ENCODE measurements at regions not wholly inside any gene's neighbourhood (a gene's known extent, or its start where the extent isn't known, plus 50 kb on each side); places are given as distances from the start of the nearest gene placed in this dataset.
A peak's percentile ranks its signal among the peaks of the same experiment; 100 is the strongest.
"Not testable (repeated sequence)": the region's sequence is repeated elsewhere in the genome, so short reads cannot be mapped to it uniquely, and the experiment has no call there.

- no peak for DNase-seq
Observed at GRCh38 chr5:67732471-67732870, 483.1 kb upstream of the PIK3R1 start.

GRCh38 chr5:67731886-67732285 lies 483.7 kb upstream of the PIK3R1 start:
- no peak for DNase-seq

- no peak for DNase-seq
Observed at GRCh38 chr5:67730917-67731474, 484.6 kb upstream of the PIK3R1 start.

- DNase-seq, result no peak
Observed at GRCh38 chr5:67728326-67728890, 487.1 kb upstream of the PIK3R1 start.

GRCh38 chr5:67725604-67726003 lies 490.0 kb upstream of the PIK3R1 start:
- DNase-seq, result no peak

GRCh38 chr5:67724412-67725135 lies 491.0 kb upstream of the PIK3R1 start:
- no peak for DNase-seq

GRCh38 chr5:67723873-67724272 lies 491.7 kb upstream of the PIK3R1 start:
- DNase-seq, result no peak

- not testable (repeated sequence) for DNase-seq
Observed at GRCh38 chr5:67722582-67722981, 493.0 kb upstream of the PIK3R1 start.

- DNase-seq, result no peak
Observed at GRCh38 chr5:67720162-67720772, 495.3 kb upstream of the PIK3R1 start.

- DNase-seq, result no peak
Observed at GRCh38 chr5:67702008-67702407, 505.4 kb upstream of the CD180 start.

- DNase-seq, result no peak
Observed at GRCh38 chr5:67699560-67699959, 503.0 kb upstream of the CD180 start.

GRCh38 chr5:67696446-67696845 lies 499.8 kb upstream of the CD180 start:
- DNase-seq, result no peak

GRCh38 chr5:67695369-67695768 lies 498.8 kb upstream of the CD180 start:
- no peak for DNase-seq

- no peak for DNase-seq
Observed at GRCh38 chr5:67694810-67695191, 498.2 kb upstream of the CD180 start.

GRCh38 chr5:67693956-67694809 lies 497.6 kb upstream of the CD180 start:
- no peak for DNase-seq

GRCh38 chr5:67686746-67687145 lies 490.1 kb upstream of the CD180 start:
- DNase-seq, result no peak

- DNase-seq, result no peak
Observed at GRCh38 chr5:67681703-67682102, 485.1 kb upstream of the CD180 start.

- DNase-seq, result no peak
Observed at GRCh38 chr5:67680099-67680498, 483.5 kb upstream of the CD180 start.

- no peak for DNase-seq
Observed at GRCh38 chr5:67679184-67679841, 482.7 kb upstream of the CD180 start.

- no peak for DNase-seq
Observed at GRCh38 chr5:67678594-67678993, 482.0 kb upstream of the CD180 start.

GRCh38 chr5:67677422-67677970 lies 480.9 kb upstream of the CD180 start:
- DNase-seq, result peak; percentile 36

- DNase-seq, result no peak
Observed at GRCh38 chr5:67676863-67677262, 480.3 kb upstream of the CD180 start.
